ENCODE measurements at regions not wholly inside any gene's neighbourhood (a gene's known extent, or its start where the extent isn't known, plus 50 kb on each side); places are given as distances from the start of the nearest gene placed in this dataset.

DNA sequence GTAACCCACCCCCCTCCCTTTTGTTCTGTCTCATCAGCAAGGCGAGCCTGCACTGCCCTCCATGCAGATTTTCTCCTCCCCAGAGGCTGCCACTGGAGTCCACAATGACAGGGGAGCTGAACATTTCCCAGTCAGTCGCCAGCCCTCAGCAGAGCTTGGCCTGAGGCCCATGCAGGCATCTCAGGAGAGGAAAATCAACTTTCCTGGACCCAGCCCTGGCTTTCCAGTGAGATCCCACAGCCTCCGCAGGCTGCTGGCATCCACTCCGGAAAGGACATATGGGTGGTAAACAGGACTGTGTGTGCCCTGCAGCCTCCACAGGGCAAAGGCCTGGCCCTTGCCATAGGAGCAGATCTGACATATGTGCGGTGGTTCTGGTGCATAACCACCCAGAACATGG, 253.8 kb downstream of the TNS1 start:
- no peak for DNase-seq

DNA sequence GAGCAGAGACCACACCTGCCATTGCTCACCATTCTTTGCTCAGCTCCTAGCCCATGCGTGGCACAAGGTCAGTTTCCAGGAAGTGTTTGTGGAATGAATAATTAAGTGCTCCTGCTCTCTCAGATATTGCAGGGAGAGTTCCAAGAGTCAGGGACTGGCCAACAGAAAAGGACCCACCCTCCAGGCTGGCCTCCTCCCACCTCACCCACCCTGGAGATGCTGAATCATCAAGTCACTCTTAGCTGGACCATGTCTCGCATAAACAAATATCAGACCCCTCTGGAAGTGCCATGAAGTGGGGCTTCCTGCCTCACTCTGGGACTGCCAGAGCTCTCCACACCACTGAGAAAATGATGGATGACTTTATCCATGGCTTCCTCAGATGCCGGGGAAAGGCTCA, 256.0 kb downstream of the TNS1 start:
- no peak for DNase-seq

DNA sequence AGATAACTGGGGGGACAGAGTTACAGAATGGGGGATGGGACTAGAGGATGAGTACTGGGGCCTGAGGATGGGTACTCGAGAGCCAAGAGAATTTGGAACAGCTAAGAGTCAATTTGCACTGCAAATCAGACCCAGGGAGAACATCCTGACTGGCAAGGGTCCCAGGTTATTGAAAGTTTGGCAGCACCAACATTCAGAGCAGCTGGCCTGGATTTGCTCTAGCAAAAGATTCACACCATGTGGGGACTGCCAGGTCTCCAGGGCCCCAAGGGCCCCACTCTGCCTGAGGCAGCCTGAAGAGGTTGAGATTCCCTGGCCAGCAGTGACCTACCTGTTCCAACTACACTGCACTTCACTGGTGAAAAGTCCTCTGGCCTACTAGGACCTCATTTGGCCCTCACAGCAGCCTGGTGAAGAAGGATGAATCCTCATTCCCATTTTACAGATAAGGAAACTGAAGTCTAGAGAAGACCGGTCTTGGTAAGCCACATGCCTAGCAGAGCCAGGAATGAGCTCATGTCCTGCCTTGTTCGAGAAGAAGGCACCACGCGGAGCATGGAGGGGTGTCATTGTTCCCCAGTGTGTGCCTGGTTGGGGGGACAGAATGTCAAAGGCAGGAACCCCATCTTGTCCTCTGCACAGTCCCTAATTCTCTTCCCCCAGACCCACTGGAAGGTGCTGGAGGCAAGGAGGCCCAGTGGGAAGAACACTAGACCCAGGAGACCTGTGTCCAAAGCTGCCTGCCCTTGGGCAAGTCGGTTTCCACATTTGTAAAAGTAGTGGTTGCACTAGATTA, 258.6 kb downstream of the TNS1 start:
- DNase-seq: no peak

DNA sequence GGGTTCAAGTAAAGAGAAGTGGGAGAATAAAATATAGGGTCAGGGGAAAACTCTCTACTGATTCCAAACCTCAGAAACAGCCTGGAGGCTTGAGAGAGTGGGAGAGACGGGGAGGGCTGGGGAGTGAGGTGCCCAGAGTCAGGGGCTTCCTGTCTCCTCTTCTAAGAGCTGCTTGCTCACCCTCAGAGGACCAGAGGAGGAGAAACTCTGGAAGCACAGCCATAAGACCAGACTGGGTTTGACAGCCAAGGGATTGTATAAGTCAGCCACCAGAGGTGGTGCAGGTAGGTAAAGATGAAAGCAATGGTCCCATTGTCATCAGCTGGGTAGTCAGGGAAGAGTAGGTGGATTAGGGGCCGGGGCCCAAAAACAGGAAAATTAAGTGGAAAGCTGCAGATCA, 259.4 kb downstream of the TNS1 start:
- no peak for DNase-seq

DNA sequence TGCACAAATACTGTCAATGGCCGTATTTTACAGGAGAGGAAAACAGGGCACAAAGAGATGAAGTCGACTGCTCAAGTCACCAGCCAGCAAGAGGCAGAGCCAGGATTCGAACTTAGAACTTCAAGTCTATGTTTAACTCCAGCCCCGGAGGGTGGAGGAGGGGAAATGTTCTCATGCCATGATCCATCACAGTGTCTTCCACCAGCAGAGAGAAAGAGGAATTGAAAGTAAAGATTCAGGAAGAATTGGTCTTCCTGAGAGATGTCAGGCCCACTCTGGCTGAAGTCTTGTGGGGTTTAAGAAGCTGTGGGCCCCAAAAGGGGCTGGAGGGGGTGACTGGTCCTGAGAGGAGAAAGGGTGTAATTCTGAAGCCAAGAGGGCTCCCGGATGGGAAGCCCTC, 260.0 kb downstream of the TNS1 start:
- DNase-seq: no peak

DNA sequence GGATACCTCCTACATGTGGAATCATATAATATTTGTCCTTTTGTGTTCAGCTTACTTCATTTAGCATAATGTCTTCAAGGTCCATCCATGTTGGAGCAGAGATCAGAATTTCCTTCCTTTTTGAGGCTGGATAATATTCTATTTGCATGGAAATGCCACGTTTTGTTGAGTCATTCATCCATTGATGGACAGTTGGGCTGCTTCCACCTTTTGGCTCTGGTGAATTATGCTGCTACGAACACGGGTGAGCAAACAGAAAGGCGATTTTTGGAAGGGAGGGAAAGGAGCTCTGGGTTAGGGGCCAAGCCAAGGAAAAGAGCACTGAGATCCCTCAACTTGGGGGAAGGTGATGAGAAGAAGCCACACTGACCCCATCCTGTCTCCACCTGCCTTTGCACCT, 260.5 kb downstream of the TNS1 start:
- no peak for DNase-seq

DNA sequence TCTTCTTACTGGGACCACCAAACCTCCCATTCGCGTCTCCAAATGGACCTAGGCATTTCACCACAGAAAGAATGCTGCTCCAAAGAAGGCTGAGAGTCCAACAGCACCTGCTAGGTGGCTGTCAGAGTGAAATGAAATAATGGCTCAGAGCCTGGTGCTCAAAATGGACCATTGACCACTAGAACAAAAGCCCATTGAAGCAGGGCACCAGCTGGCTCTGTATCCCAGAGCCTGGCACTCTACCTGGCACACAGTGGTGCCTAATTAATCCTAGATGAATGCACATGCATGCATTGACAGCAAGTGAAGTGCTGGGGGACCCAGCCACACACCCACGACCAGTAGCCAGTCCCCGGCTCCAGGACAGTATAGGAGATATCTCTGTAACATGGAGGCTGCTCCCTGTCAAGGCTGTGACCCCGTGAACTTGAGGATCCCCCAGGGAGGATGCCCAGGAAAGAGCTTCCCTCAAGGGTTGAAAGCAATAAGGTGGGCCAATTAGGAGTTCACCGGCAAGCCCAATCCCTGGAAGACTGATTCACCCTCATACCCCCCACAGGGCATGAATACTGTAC, 261.3 kb downstream of the TNS1 start:
- DNase-seq: no peak

DNA sequence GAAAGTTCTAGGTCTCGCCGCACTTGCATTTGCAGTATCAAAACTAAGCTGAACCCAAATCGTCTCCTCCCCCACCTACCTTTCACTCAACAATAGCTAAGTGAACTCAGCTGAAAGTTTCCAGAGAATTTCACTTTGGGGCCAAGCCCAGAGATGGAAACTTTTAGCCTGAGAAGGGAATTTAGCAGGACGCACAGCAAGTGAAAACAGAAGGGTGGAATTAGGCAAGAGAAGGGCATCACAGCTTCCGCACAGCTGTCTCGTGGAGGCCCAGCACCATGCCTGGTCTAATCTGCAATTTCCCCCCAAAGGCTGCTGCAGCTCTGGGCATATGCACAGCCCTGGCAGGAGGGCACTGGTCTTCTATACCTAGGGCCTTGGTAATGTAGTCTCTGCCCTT, 262.0 kb downstream of the TNS1 start:
- no peak for DNase-seq

DNA sequence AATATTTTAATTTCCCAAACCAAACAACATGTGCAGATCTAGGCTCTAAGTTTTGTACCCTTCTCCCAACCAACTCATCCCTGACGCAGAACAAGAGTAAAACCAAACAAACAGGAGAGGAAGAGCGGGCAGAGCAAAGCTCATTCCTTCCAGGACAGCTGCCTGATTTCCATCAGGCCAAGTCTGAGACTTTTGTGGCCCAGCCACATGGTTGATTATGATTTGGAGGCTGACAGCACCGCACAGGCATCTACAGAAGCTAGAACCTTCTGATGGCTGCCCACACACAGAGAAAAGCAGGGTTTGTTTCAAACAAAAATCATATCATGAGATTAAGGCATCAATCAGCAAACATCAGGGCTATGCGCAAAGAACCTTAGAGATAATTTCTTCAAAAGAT, 262.6 kb downstream of the TNS1 start:
- no peak for DNase-seq

DNA sequence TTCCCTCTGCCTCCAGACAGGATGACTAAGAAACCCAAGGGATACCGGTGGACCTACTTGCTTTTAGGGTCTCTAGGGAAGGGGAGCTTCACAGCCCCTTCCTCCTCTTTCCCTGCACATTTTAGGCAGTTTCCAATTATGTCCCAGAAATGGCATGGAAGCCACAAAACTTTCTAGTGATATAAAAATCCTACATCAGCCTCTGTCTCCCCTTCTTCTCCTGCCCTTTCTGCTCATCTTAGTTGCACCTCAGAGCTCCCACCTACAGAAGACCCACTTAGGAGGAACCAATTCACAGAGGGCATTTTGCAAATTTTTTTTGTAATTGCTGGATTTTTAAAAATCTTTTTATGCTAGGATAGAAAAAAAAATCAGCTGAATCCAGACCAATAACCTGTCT, 263.1 kb downstream of the TNS1 start:
- DNase-seq: no peak

DNA sequence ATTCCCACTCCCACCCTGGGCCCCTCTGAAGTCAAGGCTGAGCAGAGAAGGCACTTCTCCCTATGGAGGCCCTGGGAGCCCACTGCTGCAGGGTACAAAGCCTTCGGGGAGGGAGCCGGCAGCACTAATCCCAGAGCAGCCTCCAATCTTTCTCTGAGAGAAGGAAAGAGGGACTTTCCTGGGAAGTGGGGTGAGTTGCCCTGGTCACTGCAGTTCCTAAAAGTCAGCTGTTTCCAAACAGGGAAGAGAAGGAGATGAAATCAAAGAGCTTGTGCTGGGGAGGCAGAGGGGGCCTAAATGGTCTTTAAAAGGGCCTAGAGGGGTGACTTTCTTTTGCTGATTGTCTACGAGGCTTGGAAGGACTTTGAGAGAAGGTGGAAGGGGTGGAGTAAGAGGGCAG, 264.7 kb downstream of the TNS1 start:
- DNase-seq: no peak

DNA sequence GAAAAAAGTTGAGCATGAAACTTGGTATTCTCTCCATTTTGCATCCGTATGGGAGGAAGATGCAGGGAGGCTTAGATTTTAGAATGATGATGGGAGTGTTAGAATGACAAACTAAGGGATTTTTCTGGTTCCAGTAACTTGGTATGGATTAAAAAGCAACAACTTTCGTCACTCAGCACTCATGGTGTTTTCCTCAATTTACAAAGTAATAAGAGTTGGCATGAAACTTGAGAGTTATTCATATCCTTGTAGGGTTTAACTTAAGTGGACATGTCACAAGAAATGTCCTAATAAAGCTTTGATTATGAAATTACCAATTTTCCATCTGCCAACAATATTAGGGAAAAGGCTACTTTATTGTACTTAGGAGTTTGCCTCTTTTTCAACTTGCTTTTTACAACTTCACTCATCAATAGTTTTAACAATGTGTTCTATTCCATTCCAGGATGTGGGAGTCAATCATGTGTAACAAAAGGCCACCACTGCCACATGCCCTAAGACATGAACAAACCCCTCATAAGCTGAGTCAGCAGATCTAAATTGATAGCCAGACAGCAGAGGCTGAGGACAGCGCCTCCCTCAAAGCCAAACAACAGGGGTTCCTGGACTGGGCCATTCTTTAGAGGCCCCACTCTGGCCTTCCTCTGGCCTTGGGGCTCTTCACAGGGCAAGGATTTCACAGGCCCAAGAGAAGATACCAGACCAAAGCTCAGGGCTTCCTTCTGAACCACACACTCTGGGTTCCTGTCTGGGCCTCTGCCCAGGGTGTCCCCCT, 265.8 kb downstream of the TNS1 start:
- DNase-seq: no peak

DNA sequence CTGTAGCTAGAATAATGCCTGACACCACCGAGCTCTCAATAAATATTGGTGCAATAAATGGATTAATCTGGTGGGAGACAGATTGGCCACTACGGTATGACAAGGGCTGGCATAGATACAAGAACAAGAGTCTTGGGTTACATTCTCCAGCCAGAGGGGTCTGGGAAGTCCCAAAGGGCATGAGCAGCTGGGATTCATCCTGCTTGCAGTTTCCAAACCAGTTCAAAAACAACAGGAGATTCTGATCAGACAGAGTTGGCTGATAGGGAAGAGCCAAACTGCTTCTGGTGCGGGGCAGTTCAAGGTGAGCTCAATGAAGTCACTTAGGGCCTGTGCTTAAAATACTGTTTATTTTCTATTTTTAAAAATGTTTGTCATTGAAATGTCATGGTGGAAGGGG, 266.9 kb downstream of the TNS1 start:
- DNase-seq: no peak

DNA sequence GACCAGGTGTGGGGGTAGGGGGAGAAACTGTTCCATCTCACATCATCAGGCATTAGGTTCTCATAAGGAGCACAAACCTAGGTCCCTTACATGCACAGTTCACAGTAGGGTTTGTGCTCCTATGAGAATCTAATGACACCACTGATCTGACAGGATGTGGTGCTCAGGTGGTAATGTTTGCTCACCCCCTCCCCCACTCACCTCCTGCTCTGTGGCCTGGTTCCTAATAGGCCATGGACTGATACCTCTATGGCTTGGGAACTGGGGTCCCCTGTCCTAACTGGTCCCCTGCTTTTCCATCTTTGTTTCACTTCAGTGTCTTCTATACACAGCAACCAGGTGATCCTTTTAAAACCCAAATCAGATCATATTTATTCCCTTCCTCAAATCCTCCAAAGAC, 267.8 kb downstream of the TNS1 start:
- no peak for DNase-seq

DNA sequence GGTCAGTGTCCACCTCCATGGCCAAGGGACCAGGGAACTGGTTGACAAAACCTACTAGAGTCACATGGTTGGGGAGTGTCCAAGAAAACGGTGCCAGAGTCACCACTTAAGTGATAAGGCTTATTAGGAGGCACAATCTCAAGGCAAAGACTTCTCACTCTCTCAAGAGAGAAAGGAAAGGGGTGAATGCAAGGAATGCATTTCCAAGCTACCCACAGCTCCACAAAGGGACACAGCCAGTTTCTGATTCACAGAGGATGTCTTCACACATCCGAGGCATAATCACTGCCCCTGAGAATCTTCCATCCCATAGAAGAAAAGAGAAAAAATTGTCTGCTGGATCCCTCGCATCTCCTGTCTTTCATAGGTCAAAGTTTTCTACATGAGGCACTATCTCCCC, 269.3 kb downstream of the TNS1 start:
- DNase-seq: no peak

DNA sequence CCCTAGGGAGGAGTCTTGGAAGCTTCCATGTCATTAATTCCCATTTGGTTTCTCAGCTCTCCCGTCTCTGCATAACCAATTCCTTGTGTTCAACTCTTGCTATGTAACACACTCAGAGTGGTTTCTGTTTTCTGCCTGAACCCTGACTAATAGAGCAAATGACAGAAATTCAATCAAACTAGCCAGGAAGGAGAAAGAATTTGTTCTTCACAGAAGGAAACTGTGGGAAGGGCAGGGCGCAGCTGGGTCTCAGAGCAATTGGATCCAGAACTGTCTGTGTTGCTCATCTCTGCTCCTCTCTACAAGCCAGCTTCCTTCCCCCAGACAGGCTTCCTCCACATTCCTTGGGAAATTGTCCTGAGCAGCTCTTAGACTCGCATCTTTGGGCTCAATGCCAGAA, 269.8 kb downstream of the TNS1 start:
- no peak for DNase-seq

DNA sequence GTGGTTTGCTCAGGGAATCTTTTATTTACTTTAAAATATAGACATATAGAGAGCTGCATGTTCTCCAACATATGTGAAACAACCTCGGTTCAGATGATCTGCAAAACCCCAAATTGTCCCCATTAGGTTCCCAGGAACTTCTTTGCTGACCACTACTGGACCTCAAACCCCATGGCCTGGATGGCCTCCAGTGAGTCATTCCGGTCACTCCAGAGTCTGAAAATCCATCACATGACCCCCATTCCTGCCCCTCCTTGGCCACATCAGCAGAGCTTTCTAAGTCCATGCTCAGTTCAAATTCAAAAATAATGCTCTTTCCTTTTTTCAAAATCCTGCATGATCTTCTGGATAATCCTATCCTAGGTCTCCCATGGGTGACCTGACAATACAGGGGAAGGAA, 271.0 kb downstream of the TNS1 start:
- DNase-seq: no peak

DNA sequence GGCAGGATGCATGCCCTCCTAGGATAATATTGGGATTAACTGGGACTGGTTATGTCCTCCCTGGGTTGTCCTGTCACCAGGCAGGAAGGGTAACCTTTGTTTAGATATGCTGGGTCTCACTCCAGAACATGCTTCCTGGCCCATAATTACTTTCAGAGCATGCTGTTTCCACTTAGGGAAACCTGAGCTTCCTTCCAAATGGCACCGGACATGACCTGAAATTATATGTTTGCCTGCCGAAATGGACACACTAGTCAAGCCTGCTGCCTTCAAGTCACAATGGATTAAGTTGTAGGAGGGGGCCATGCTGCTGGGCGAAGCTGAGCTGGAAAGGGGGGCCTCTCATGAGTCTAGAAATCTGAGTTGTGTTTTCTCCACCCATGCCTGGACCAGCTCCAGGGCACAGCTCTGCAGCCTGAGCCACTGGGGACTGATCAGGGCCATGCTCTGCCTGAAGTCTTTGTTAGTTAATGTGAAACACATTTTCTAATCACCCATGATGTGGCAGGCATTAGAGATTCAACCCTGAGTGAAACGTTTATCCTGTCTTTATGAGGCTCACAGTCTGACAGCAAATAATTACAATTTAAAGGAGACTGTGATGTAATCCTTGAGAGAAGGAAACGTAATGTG, 273.3 kb downstream of the TNS1 start:
- DNase-seq: no peak

DNA sequence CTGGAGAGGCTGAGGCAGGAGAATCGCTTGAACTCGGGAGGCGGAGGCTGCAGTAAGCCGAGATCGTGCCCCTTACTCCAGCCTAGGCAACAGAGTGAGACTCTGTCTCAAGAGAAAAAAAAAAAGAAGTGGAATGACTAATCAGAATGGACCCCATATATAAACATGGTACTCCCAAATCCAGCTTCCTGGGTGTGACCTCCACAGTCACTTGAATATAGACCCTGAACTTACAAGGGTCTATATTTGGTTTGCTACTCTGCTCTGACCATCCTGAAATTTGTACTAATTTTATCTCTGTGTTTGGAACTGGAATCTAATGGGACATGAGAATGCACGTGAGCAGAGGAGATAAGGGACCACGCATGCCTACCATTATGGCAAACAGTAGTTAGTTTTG, 275.0 kb downstream of the TNS1 start:
- no peak for DNase-seq

DNA sequence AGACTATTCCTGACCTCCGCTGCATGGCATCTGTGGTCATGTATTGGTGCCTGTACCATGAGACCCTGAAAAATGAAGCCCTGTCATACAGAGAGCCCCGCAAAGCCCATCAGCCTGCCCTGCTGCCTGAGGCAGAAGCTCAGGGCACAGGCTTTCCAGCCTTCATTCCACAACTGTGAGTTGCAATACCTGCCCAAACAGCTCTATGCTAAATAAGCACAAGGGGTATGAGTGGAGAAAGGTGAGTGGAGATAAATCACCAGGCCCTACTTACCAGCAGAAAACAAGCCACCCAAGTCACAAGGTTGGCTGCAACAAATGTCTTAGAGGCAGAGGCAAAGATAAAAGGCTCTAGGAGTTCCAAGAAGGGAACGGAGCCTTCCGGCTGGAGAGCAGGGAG, 277.4 kb downstream of the TNS1 start:
- DNase-seq: no peak

DNA sequence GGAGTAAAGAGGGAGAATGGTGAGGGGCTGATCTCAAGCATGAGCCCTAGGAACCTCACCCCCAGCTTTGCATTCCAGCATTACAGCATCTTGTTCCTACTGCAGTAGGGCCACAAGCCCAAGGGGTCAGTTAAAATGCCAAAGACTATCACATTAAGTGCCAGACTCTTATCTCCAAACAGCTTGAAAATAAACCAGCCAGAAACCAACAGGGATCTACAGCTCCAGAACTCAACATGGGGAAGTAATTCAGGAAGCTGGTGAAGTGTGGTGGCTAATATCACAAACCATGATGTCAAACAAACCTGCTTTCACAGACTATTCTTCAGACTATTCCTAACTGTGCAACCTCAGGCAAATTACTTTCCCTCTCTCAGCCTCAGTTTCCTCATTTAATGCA, 278.3 kb downstream of the TNS1 start:
- DNase-seq: no peak

DNA sequence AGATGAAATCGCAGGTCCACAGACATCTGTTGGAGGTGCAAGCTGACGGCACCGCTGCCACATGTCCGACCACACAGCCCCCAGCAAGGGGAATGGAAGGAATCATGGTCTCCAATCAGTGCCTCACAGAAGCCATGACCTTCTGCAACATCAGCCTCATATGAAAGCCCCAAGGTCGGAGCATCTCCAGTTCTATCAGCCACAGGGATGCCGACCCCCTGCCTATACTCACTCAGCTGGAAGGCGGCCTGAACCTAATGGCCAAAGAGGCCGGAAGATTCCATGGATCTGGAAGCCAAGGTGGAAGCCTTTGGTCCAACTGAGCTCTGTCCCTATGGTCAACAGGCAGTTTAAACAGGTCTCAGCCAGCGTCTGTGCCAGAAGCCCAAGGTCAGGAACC, 278.8 kb downstream of the TNS1 start:
- DNase-seq: no peak

DNA sequence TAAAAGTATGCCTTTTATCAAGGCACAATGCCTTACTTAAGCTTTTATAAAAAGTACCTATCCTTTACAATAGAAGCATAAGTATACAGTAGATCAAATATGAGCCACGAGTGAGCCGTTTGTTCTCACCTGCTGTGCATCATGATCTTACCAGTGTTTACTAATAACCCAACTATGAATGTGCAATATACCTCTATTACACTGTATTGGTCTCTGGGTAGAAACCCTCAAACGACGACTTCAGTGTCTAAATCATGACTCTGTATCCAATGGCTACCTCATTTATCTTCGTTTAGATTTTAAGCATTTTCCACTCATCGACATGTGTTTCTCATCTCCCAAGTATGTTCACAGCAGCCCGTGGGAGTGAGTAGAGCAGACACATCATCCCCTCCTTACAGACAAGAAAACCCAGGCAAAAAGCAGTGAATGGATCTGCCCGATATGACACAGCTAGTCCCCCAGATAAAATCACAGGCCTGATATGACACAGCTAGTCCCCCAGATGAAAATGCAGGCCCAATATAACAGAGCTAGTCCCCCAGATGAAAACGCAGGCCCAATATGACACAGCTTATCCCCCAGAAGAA, 279.8 kb downstream of the TNS1 start:
- DNase-seq: no peak

DNA sequence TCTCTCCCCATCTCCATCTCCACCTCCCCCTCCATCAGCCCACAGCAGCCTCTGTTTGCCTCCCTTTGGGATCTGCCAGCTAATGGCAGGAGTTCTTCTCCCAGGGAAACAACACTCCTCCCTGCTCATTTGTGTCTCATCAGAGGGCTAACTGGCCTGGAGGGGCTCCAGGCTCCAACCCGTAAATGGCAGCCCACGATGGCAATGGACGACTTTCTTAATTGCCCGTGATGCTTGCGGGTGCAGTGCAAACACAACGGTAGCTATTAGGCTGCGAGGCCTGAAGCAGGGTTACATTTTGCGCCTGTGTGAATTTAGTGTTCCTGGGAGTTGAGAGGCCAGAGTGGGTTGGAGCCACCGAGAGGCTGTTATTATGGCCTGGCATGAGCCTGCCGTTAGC, 285.1 kb downstream of the TNS1 start:
- DNase-seq: no peak
